GM10266 (cell line): ENCODE measurements at regions not wholly inside any gene's neighbourhood (a gene's known extent, or its start where the extent isn't known, plus 50 kb on each side); places are given as distances from the start of the nearest gene placed in this dataset.
"Not testable (repeated sequence)": the region's sequence is repeated elsewhere in the genome, so short reads cannot be mapped to it uniquely, and the experiment has no call there.

Experiments used
- DNase-seq: peaks from one replicate; pipeline ENCODE4 v3.0.0; 2012; ENCODE audit errors: extremely low spot score
- TF ChIP-seq, protein P1 (sequence below): IDR thresholded peaks from 2 replicates; pipeline ENCODE4 v1.5.1; 2012; ENCODE audit warnings: mild to moderate bottlenecking, low read depth; ENCODE audit not compliant: control insufficient read depth, insufficient read depth; ENCODE audit errors: missing control alignments

DNA sequence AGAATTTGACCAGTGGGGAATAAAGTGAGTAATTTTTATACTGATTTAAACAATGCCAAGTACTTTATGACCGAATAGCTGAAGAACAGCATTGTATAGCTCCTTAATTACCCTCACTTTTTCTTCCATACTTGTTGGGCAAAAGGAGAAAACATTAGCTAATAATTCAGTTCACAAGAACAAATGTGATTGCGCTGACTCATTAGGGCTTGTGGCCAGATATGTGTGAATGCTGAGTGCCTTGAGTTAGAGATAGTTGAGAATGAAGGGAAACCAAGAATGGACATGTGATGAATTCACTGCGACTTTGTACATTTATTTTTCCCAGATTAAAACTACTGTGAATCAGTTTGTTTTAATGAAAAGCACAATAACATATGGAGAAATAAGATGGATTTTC is 669.4 kb downstream of the TFAP2A start:
- no peak for DNase-seq
- TF ChIP-seq, protein P1, sequence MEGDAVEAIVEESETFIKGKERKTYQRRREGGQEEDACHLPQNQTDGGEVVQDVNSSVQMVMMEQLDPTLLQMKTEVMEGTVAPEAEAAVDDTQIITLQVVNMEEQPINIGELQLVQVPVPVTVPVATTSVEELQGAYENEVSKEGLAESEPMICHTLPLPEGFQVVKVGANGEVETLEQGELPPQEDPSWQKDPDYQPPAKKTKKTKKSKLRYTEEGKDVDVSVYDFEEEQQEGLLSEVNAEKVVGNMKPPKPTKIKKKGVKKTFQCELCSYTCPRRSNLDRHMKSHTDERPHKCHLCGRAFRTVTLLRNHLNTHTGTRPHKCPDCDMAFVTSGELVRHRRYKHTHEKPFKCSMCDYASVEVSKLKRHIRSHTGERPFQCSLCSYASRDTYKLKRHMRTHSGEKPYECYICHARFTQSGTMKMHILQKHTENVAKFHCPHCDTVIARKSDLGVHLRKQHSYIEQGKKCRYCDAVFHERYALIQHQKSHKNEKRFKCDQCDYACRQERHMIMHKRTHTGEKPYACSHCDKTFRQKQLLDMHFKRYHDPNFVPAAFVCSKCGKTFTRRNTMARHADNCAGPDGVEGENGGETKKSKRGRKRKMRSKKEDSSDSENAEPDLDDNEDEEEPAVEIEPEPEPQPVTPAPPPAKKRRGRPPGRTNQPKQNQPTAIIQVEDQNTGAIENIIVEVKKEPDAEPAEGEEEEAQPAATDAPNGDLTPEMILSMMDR = no peak

- DNase-seq = no peak
- TF ChIP-seq, protein P1 = no peak
These were observed 670.8 kb downstream of the TFAP2A start for GRCh38 chr6:9744119-9744518.

GRCh38 chr6:9732056-9732455 is 682.8 kb downstream of the TFAP2A start:
- TF ChIP-seq, protein P1 = no peak

GRCh38 chr6:9725776-9726175 is 689.1 kb downstream of the TFAP2A start:
- not testable (repeated sequence) for DNase-seq

More at GRCh38 chr6:9732056-9732455, 682.8 kb downstream of the TFAP2A start:
- no peak for DNase-seq

DNA sequence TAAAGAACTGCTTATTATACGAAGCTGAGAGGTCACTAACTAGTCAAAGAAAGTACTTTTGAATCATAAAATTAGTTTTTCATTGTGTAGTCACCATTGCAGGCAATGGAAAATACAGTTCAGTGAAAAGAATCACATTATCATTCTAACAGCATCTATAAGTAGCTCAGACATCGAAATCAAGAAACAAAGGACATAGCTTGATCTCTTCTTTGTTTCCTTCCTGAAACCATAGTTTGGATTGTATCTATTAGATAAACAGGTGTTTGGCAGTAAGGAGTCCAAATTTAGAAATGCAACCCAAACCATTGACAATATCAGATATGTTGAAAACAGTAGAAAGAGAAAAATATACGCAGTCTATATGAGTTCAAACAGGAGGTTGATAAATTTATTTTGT is 697.3 kb downstream of the TFAP2A start:
- DNase-seq = no peak

DNA sequence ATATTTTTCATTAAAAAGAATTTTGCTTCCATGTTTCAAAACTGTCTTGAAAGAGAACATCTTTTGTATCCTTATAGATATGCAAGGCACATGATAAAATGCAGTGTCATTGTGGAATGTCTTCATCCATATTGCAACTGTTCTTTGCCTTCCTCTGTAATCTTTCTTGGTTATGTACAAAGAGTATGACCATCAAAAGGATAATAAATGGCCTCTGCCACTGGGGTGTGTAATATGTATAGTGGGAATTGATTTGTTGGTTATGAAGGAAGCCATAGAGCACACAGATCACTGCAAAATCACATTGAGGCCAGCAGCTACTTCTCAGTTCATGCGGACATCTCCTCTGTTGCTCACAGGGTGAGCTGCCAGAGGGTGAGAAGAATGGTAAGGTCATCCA is 703.5 kb downstream of the TFAP2A start:
- DNase-seq = no peak
- TF ChIP-seq, protein P1 = no peak

More for the DNA sequence above, 697.3 kb downstream of the TFAP2A start:
- TF ChIP-seq, protein P1 = no peak

- TF ChIP-seq, protein P1 = no peak
These were observed 704.3 kb downstream of the TFAP2A start for GRCh38 chr6:9710574-9710973.

DNA sequence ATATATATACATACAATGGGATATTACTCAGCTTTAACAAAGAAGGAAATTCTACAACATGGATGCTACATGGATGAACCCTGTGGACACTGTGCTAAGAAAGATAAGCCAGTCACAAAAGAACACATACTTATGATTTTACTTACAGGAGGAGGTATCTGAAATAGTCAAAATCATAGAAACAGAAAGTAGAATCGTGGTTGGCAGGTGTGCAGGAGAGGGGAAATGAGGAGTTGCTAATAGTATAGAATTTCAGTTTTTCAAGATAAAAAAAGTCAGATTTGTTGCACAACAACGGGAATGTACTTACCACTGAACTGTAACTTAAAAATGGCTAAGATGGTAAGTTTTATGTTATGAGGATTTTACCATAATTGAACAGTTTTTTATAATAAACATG is 706.3 kb downstream of the TFAP2A start:
- DNase-seq = no peak
- TF ChIP-seq, protein P1 = no peak

More at GRCh38 chr6:9710574-9710973, 704.3 kb downstream of the TFAP2A start:
- no peak for DNase-seq
